Astrocyte (in vitro differentiated cells and primary cell): ENCODE measurements at regions not wholly inside any gene's neighbourhood (a gene's known extent, or its start where the extent isn't known, plus 50 kb on each side); places are given as distances from the start of the nearest gene placed in this dataset.

Experiments used
- EZH2 ChIP-seq: IDR thresholded peaks from 2 replicates; pipeline ENCODE4 v1.6.1; 2012; ENCODE audit warnings: mild to moderate bottlenecking, low read length, inconsistent platforms; ENCODE audit not compliant: insufficient read depth
- TF ChIP-seq, protein P1 (sequence below): IDR thresholded peaks from 2 replicates; pipeline ENCODE4 v1.5.1; 2011; ENCODE audit warnings: low read depth, mild to moderate bottlenecking, inconsistent platforms, low read length, moderate library complexity; ENCODE audit not compliant: insufficient read depth

DNA sequence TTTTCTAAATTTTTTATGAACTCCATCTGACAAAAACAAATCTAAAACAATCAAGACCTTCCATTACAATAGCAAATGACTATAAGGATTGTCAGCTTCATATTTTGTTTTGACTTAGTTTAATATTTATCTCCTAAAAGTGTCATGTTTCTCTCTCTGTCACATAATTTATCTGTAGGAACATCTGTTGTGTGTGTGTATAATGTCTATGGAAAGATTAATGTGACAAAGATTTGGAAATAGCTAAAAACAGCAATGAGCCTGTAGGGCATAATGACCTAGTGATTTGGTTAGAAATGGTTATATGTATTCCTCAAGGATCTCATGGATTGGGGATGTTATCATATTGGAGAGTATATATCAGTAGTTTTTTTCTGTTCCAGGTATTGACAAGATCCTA lies 69.6 kb upstream of the MDFIC start:
- TF ChIP-seq, protein P1, sequence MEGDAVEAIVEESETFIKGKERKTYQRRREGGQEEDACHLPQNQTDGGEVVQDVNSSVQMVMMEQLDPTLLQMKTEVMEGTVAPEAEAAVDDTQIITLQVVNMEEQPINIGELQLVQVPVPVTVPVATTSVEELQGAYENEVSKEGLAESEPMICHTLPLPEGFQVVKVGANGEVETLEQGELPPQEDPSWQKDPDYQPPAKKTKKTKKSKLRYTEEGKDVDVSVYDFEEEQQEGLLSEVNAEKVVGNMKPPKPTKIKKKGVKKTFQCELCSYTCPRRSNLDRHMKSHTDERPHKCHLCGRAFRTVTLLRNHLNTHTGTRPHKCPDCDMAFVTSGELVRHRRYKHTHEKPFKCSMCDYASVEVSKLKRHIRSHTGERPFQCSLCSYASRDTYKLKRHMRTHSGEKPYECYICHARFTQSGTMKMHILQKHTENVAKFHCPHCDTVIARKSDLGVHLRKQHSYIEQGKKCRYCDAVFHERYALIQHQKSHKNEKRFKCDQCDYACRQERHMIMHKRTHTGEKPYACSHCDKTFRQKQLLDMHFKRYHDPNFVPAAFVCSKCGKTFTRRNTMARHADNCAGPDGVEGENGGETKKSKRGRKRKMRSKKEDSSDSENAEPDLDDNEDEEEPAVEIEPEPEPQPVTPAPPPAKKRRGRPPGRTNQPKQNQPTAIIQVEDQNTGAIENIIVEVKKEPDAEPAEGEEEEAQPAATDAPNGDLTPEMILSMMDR: no peak
- no peak for TF ChIP-seq EZH2
